ENCODE measurements at regions not wholly inside any gene's neighbourhood (a gene's known extent, or its start where the extent isn't known, plus 50 kb on each side); places are given as distances from the start of the nearest gene placed in this dataset.

DNA sequence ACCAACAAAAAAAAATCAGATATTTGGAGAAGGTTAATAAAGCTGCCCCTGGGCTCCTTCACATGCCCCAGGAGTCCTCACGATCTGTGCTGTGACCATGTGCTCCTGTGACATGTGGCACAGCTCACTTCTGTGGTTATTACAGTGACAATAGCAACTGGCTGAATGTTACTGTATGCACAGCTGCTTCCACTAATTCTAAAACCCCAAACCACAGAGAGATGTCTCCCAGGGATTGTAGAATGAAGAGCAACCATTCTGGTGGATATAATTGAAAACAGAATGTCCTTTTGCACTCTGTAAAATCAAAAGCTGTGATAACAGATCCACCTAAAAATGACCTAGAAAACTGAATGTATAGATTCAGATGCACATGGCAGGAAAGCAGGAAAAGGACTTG is 489.2 kb upstream of the CNTN4 start:
- Histone ChIP-seq H3K9me3 (ENCODE audit: control insufficient read depth in 1 of 2, low read length in 2 of 2) (no peaks in the 10 kb centered on the region), H3K4me3 (ENCODE audit: low read depth in 1 of 2, low read length in 2 of 2) (no peak overlapping the region), H3K27me3 (ENCODE audit: low read depth, low read length) (no peaks in the 10 kb centered on the region), H3K27ac (ENCODE audit: low read length) (no peak overlapping the region), H3K4me1 (ENCODE audit: control insufficient read depth in 1 of 2, insufficient read depth in 2 of 2, low read length in 2 of 2) (no peaks in the 10 kb centered on the region), H3K36me3 (ENCODE audit: control insufficient read depth in 1 of 2, insufficient read depth in 2 of 2, low read length in 2 of 2) (no peaks in the 10 kb centered on the region)

DNA sequence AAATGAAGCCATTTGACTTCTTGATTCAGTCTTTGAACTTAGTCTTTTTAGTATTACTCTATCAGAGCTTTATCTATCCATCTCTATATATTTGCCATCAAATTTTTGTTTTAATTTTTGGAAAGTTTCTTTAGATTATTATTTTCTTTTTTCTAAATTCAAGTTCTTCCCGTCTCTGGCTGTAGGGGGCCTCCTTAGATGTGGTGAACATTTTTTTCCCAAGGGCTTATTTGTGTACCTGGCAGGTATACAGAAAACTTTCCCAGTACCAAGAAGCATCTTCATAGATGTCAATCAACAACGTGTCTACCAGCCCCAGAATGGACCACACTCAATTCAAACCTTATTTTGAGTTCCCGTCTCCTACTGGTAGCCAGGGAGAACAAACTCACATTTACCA is 486.8 kb upstream of the CNTN4 start:
- no peaks in the 10 kb centered on the region for H3K27me3 ChIP-seq (ENCODE audit: low read depth, low read length)
- H3K9me3 ChIP-seq (ENCODE audit: control insufficient read depth in 1 of 2, low read length in 2 of 2): no peaks in the 10 kb centered on the region
- no peaks in the 10 kb centered on the region for H3K36me3 ChIP-seq (ENCODE audit: control insufficient read depth in 1 of 2, insufficient read depth in 2 of 2, low read length in 2 of 2)
- H3K4me3 ChIP-seq (ENCODE audit: low read depth in 1 of 2, low read length in 2 of 2): no peak overlapping the region
- no peak overlapping the region for H3K27ac ChIP-seq (ENCODE audit: low read length)
- H3K4me1 ChIP-seq (ENCODE audit: control insufficient read depth in 1 of 2, insufficient read depth in 2 of 2, low read length in 2 of 2): no peaks in the 10 kb centered on the region

DNA sequence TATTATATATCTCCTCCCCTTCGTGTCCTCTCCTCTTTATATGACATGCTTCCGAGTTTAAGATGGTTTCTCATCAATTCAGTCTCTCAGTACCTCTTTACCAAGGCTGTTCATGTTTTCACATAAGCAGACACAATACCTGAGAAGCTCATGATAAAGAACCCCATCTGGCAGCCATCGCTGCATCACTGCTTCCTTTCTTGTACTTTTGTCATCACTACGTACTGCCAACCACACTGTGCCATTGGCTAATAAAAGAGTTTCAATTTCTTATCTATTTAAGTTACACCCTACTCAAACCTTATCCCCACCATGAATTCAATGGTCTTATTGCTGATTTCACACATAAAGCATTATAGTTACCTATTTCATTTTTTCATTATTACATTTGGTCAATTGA is 484.7 kb upstream of the CNTN4 start:
- H3K4me1 ChIP-seq (ENCODE audit: control insufficient read depth in 1 of 2, insufficient read depth in 2 of 2, low read length in 2 of 2): no peaks in the 10 kb centered on the region
- no peak overlapping the region for H3K27ac ChIP-seq (ENCODE audit: low read length)
- H3K27me3 ChIP-seq (ENCODE audit: low read depth, low read length): no peaks in the 10 kb centered on the region
- no peaks in the 10 kb centered on the region for H3K9me3 ChIP-seq (ENCODE audit: control insufficient read depth in 1 of 2, low read length in 2 of 2)
- no peak overlapping the region for H3K4me3 ChIP-seq (ENCODE audit: low read depth in 1 of 2, low read length in 2 of 2)
- no peaks in the 10 kb centered on the region for H3K36me3 ChIP-seq (ENCODE audit: control insufficient read depth in 1 of 2, insufficient read depth in 2 of 2, low read length in 2 of 2)

DNA sequence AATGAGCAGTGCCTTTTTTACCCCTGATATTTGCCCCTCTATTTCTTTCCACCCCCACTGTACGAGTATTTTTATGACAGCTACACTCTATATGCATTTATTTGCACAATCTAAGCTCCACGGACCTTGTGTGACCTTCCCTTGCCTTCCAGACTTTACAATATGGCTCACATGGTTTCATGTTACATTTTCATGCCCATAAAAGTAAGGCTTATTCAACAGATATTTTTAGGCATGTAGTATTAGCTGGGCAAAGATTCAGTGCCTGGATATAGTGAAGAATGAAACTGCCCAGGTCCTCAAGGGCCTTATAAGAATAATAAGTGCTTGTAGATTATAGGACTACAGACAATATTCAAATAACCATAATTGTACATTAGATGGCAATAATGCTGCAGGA is 481.9 kb upstream of the CNTN4 start:
- Histone ChIP-seq H3K9me3 (ENCODE audit: control insufficient read depth in 1 of 2, low read length in 2 of 2) (no peaks in the 10 kb centered on the region), H3K4me3 (ENCODE audit: low read depth in 1 of 2, low read length in 2 of 2) (no peak overlapping the region), H3K27ac (ENCODE audit: low read length) (no peak overlapping the region), H3K36me3 (ENCODE audit: control insufficient read depth in 1 of 2, insufficient read depth in 2 of 2, low read length in 2 of 2) (no peaks in the 10 kb centered on the region), H3K4me1 (ENCODE audit: control insufficient read depth in 1 of 2, insufficient read depth in 2 of 2, low read length in 2 of 2) (no peaks in the 10 kb centered on the region), H3K27me3 (ENCODE audit: low read depth, low read length) (no peaks in the 10 kb centered on the region)

DNA sequence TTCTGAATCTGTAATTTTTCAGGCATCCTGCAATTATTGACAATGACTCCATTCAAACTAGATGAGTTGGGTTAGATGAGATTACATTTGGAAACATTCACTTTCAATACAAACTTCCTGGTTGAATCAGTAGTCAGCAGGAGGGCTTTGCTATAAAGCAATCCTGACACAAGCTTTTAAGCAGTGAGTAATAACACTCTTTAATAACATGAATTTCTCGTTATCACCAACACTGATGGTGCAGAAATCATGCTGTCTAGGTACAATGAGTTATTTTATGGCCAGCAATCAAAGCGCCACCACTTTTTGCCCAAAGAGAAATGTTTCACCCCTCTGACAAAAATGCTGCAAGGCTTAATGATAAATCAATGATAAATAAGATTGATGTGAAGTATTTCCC is 474.8 kb upstream of the CNTN4 start:
- no peak overlapping the region for H3K27ac ChIP-seq (ENCODE audit: low read length)

DNA sequence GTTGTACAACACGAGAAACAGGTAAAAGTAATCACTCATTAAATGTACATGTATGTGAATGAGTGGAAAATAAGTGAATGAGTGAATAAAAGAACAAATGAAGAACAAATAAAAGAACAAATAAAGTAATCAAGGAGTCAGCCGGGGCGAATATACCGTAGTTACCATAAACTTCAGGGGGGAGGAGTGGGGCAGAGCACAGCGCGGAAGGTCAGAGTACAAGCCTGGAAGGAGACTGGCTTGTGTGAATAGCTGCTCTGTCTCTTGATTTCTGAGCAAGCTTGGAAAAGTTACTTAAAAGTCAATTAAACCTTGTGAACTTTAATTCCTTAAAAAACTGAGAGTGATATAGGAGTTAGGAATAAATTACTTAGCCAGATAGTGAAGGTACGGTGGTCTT is 466.5 kb upstream of the CNTN4 start:
- Histone ChIP-seq H3K36me3 (ENCODE audit: control insufficient read depth in 1 of 2, insufficient read depth in 2 of 2, low read length in 2 of 2) (no peaks in the 10 kb centered on the region), H3K9me3 (ENCODE audit: control insufficient read depth in 1 of 2, low read length in 2 of 2) (no peaks in the 10 kb centered on the region), H3K4me3 (ENCODE audit: low read depth in 1 of 2, low read length in 2 of 2) (no peak overlapping the region), H3K27ac (ENCODE audit: low read length) (no peak overlapping the region), H3K4me1 (ENCODE audit: control insufficient read depth in 1 of 2, insufficient read depth in 2 of 2, low read length in 2 of 2) (no peaks in the 10 kb centered on the region), H3K27me3 (ENCODE audit: low read depth, low read length) (no peaks in the 10 kb centered on the region)

More for the DNA sequence above, 474.8 kb upstream of the CNTN4 start:
- Histone ChIP-seq H3K27me3 (ENCODE audit: low read depth, low read length) (no peaks in the 10 kb centered on the region), H3K4me1 (ENCODE audit: control insufficient read depth in 1 of 2, insufficient read depth in 2 of 2, low read length in 2 of 2) (no peaks in the 10 kb centered on the region), H3K4me3 (ENCODE audit: low read depth in 1 of 2, low read length in 2 of 2) (no peak overlapping the region), H3K36me3 (ENCODE audit: control insufficient read depth in 1 of 2, insufficient read depth in 2 of 2, low read length in 2 of 2) (no peaks in the 10 kb centered on the region), H3K9me3 (ENCODE audit: control insufficient read depth in 1 of 2, low read length in 2 of 2) (no peaks in the 10 kb centered on the region)

DNA sequence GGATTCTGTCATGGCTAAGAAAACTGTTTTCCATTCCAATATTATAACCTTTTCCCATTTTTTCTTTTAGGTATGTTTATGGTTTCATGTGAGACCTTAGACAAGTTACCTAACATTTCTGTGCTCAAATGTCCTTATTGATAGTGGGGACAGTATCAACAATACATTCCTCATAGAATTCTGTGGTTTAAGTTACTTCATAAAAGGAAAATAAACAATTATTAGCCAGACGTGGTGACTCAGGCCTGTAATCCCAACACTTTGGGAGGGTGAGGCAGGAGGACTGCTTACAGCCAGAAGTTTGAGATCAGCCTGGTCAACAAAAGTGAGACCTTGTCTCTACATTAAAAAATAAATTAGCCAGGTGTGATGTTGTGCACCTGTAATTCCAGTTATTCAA is 436.8 kb upstream of the CNTN4 start:
- H3K4me1 ChIP-seq (ENCODE audit: control insufficient read depth in 1 of 2, insufficient read depth in 2 of 2, low read length in 2 of 2): no peaks in the 10 kb centered on the region
- H3K36me3 ChIP-seq (ENCODE audit: control insufficient read depth in 1 of 2, insufficient read depth in 2 of 2, low read length in 2 of 2): no peaks in the 10 kb centered on the region
- H3K9me3 ChIP-seq (ENCODE audit: control insufficient read depth in 1 of 2, low read length in 2 of 2): no peaks in the 10 kb centered on the region
- no peak overlapping the region for H3K4me3 ChIP-seq (ENCODE audit: low read depth in 1 of 2, low read length in 2 of 2)
- H3K27me3 ChIP-seq (ENCODE audit: low read depth, low read length): no peaks in the 10 kb centered on the region
- H3K27ac ChIP-seq (ENCODE audit: low read length): no peak overlapping the region

DNA sequence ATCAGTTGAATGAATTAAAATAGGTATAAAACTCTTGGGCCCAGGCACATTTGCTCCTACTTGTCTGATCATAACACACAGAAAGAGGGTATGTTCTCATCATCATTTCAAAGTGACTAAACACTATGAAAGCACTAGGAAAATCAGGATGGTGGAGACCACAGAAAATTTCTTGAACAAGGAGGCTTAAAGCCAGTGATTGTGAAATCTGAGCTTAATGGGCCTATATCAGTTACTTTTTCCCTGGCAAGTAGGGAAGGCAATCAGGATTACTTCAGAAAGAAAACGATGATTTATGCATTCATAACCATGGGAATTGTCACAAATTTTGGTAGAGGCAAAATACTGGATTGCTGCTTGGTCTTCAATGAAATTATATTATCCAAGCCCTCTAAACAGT is 434.4 kb upstream of the CNTN4 start:
- Histone ChIP-seq H3K27ac (ENCODE audit: low read length) (no peak overlapping the region), H3K4me1 (ENCODE audit: control insufficient read depth in 1 of 2, insufficient read depth in 2 of 2, low read length in 2 of 2) (no peaks in the 10 kb centered on the region), H3K9me3 (ENCODE audit: control insufficient read depth in 1 of 2, low read length in 2 of 2) (no peaks in the 10 kb centered on the region), H3K36me3 (ENCODE audit: control insufficient read depth in 1 of 2, insufficient read depth in 2 of 2, low read length in 2 of 2) (no peaks in the 10 kb centered on the region), H3K4me3 (ENCODE audit: low read depth in 1 of 2, low read length in 2 of 2) (no peak overlapping the region), H3K27me3 (ENCODE audit: low read depth, low read length) (no peaks in the 10 kb centered on the region)

DNA sequence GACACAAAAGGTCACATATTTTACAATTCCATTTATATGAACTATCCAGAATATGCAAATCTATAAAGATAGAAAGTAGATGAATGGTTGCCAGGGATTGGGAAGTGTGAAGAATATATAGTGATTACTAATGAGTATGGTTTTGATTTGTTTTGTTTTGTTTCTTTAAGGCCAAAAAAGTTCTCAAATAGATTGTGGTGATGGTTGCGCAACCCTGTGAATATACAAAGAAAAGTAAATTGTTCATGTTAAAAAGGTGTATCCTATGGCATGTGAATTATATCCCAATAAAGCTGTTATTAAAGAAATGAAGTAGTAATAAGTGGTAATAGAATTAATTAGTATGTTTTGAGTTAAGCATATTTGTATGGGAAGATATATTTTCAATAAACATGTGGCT is 431.8 kb upstream of the CNTN4 start:
- no peaks in the 10 kb centered on the region for H3K4me1 ChIP-seq (ENCODE audit: control insufficient read depth in 1 of 2, insufficient read depth in 2 of 2, low read length in 2 of 2)
- no peaks in the 10 kb centered on the region for H3K36me3 ChIP-seq (ENCODE audit: control insufficient read depth in 1 of 2, insufficient read depth in 2 of 2, low read length in 2 of 2)
- H3K27me3 ChIP-seq (ENCODE audit: low read depth, low read length): no peaks in the 10 kb centered on the region
- H3K27ac ChIP-seq (ENCODE audit: low read length): no peak overlapping the region
- no peaks in the 10 kb centered on the region for H3K9me3 ChIP-seq (ENCODE audit: control insufficient read depth in 1 of 2, low read length in 2 of 2)
- no peak overlapping the region for H3K4me3 ChIP-seq (ENCODE audit: low read depth in 1 of 2, low read length in 2 of 2)

DNA sequence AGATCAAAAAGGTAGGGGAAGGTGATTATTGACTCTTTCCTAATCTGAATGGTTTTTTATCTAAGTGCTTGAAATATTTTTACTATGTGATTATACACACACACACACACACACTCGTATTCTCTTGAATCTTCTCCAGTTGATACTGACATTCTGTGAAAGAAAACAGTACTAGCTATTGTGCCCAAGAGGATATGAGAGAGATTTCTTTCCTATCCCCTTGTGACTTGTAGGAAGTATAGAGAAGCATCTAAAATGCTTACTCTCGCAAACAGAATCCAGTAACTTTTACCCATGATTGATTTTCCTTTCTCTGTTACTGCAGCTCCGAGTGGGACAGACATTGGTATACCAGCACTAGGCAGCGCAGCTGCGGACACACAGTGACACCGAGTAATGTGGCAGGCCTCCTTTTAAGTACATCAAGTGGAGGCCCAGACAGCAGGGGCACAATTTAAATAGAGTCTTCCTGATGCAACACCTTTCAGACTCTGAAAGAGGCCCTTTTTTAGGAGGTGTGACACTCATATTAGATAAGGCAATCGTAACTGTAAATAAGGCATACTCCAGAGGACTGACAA is 421.0 kb upstream of the CNTN4 start:
- H3K27ac ChIP-seq (ENCODE audit: low read length): no peak overlapping the region
- no peaks in the 10 kb centered on the region for H3K36me3 ChIP-seq (ENCODE audit: control insufficient read depth in 1 of 2, insufficient read depth in 2 of 2, low read length in 2 of 2)
- peaks cover 0 to 7% of the 10 kb centered on the region in 2 donors for H3K9me3 ChIP-seq (ENCODE audit: control insufficient read depth in 1 of 2, low read length in 2 of 2)
- no peak overlapping the region for H3K4me3 ChIP-seq (ENCODE audit: low read depth in 1 of 2, low read length in 2 of 2)
- H3K27me3 ChIP-seq (ENCODE audit: low read depth, low read length): no peaks in the 10 kb centered on the region
- H3K4me1 ChIP-seq (ENCODE audit: control insufficient read depth in 1 of 2, insufficient read depth in 2 of 2, low read length in 2 of 2): no peaks in the 10 kb centered on the region

DNA sequence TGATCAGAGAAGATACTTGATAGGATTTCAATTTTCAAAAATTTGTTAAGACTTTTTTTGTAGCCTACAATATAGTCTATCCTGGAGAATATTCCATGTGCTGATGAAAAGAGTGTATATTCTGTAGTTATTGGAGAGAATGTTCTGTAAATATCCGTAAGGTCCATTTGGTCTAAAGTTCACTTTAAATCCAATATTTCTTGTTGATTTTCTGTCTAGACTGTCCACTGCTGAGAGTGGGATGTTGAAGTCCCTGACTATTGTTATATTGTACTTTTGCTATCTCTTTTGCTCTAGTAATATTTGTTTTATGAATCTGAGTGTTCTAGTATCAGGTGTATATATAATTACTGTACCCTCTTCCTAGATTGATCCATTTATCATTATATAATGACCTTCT is 406.2 kb upstream of the CNTN4 start:
- Histone ChIP-seq H3K36me3 (ENCODE audit: control insufficient read depth in 1 of 2, insufficient read depth in 2 of 2, low read length in 2 of 2) (no peaks in the 10 kb centered on the region), H3K9me3 (ENCODE audit: control insufficient read depth in 1 of 2, low read length in 2 of 2) (no peaks in the 10 kb centered on the region), H3K4me3 (ENCODE audit: low read depth in 1 of 2, low read length in 2 of 2) (no peak overlapping the region), H3K4me1 (ENCODE audit: control insufficient read depth in 1 of 2, insufficient read depth in 2 of 2, low read length in 2 of 2) (no peaks in the 10 kb centered on the region), H3K27ac (ENCODE audit: low read length) (no peak overlapping the region), H3K27me3 (ENCODE audit: low read depth, low read length) (no peaks in the 10 kb centered on the region)

DNA sequence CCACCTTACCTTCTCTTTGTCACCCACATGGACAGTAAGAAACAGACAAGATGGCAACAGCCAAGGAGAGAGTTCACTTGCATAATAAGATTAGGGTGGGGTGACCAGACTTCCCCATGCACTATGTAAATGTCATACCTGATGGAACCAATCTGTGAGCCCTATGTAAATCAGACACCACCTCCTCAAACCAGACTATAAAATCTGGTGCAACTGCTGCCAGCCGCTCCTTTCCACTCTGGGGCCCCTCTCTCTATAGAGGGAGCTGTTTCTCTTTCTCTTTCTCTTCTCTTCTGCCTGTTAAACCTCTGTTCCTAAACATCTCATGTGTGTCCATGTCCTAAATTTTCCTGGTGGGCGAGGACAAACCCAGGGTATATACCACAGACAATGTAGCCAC is 405.5 kb upstream of the CNTN4 start:
- Histone ChIP-seq H3K27me3 (ENCODE audit: low read depth, low read length) (no peaks in the 10 kb centered on the region), H3K4me3 (ENCODE audit: low read depth in 1 of 2, low read length in 2 of 2) (no peak overlapping the region), H3K27ac (ENCODE audit: low read length) (no peak overlapping the region), H3K36me3 (ENCODE audit: control insufficient read depth in 1 of 2, insufficient read depth in 2 of 2, low read length in 2 of 2) (no peaks in the 10 kb centered on the region), H3K9me3 (ENCODE audit: control insufficient read depth in 1 of 2, low read length in 2 of 2) (no peaks in the 10 kb centered on the region), H3K4me1 (ENCODE audit: control insufficient read depth in 1 of 2, insufficient read depth in 2 of 2, low read length in 2 of 2) (no peaks in the 10 kb centered on the region)
